Fibroblast of the aortic adventitia (primary cell): ENCODE measurements at regions not wholly inside any gene's neighbourhood (a gene's known extent, or its start where the extent isn't known, plus 50 kb on each side); places are given as distances from the start of the nearest gene placed in this dataset.
"Not testable (repeated sequence)": the region's sequence is repeated elsewhere in the genome, so short reads cannot be mapped to it uniquely, and the experiment has no call there.

Source experiments
- DNase-seq: peaks from one replicate; pipeline ENCODE4 v3.0.0-alpha.2; 2010; ENCODE audit warnings: low read depth
- H3K4me3 ChIP-seq: 2 replicates; pipeline ENCODE4 v1.5.1; 2011; ENCODE audit warnings: low read depth, mild to moderate bottlenecking, control low read depth, low read length, moderate library complexity
- TF ChIP-seq, protein P1 (sequence below): IDR thresholded peaks from 2 replicates; pipeline ENCODE4 v1.5.1; 2011; ENCODE audit warnings: mild to moderate bottlenecking, low read length, control low read depth, inconsistent platforms; ENCODE audit not compliant: insufficient read depth

- TF ChIP-seq, protein P1, sequence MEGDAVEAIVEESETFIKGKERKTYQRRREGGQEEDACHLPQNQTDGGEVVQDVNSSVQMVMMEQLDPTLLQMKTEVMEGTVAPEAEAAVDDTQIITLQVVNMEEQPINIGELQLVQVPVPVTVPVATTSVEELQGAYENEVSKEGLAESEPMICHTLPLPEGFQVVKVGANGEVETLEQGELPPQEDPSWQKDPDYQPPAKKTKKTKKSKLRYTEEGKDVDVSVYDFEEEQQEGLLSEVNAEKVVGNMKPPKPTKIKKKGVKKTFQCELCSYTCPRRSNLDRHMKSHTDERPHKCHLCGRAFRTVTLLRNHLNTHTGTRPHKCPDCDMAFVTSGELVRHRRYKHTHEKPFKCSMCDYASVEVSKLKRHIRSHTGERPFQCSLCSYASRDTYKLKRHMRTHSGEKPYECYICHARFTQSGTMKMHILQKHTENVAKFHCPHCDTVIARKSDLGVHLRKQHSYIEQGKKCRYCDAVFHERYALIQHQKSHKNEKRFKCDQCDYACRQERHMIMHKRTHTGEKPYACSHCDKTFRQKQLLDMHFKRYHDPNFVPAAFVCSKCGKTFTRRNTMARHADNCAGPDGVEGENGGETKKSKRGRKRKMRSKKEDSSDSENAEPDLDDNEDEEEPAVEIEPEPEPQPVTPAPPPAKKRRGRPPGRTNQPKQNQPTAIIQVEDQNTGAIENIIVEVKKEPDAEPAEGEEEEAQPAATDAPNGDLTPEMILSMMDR: no peak
- H3K4me3 ChIP-seq: no peak overlapping the region
- DNase-seq: no peak
These were observed 82.7 kb upstream of the NAA35 start for GRCh38 chr9:85858056-85858750.

DNA sequence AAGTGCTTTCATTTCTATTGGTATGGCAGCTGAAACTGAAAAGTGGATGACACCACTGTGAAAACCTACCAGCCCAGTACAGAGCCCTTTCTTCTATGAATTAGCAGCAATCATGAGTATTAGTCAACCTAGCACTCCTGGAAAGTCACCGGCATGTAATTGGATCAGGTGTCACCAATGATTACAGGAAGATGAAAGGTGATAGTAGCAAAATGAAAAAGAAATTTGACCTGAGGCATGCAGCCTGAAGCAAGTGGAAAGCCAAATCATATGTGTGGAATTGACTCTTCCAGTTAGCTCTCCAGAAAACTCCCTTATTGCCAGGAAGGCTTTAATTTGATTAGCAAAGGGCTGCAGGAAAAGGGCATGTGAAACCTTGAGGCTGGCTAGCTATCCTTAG, 81.2 kb upstream of the NAA35 start:
- TF ChIP-seq, protein P1: no peak
- H3K4me3 ChIP-seq: no peak overlapping the region
- no peak for DNase-seq

GRCh38 chr9:85861882-85862281, 79.1 kb upstream of the NAA35 start:
- not testable (repeated sequence) for DNase-seq, H3K4me3 ChIP-seq

- no peak overlapping the region for H3K4me3 ChIP-seq
- DNase-seq: no peak
- TF ChIP-seq, protein P1: no peak
These were observed 77.1 kb upstream of the NAA35 start for GRCh38 chr9:85863875-85864274.

DNA sequence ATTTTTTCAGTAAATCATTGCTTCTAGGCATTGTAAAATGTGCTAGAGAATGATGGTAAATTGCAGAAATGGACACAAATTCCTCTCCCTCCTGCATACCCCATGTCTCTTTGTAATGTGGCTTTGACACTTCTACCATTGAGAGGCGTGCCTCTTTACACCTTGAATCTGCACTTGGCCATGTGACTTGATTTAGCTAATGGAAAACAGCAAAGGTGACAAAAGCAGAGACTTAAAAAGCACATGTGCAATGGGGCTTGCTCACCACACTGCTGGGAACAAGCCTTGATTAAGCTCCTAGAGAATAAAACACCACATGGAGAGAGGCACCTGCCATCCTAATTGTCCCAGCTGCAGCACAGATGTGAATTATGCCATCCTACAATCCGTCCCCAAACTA, 69.9 kb upstream of the NAA35 start:
- DNase-seq: no peak
- H3K4me3 ChIP-seq: no peak overlapping the region
- TF ChIP-seq, protein P1: no peak

GRCh38 chr9:85871683-85872082, 69.3 kb upstream of the NAA35 start:
- not testable (repeated sequence) for H3K4me3 ChIP-seq, DNase-seq

- TF ChIP-seq, protein P1: no peak
These were observed 68.5 kb upstream of the NAA35 start for GRCh38 chr9:85872463-85872862.

GRCh38 chr9:85876628-85877027, 64.3 kb upstream of the NAA35 start:
- H3K4me3 ChIP-seq: no peak overlapping the region
- TF ChIP-seq, protein P1: no peak
- DNase-seq: no peak

More at GRCh38 chr9:85872463-85872862, 68.5 kb upstream of the NAA35 start:
- no peak for DNase-seq
- no peak overlapping the region for H3K4me3 ChIP-seq

GRCh38 chr9:85878872-85879597, 61.9 kb upstream of the NAA35 start:
- DNase-seq, H3K4me3 ChIP-seq: not testable (repeated sequence)

DNA sequence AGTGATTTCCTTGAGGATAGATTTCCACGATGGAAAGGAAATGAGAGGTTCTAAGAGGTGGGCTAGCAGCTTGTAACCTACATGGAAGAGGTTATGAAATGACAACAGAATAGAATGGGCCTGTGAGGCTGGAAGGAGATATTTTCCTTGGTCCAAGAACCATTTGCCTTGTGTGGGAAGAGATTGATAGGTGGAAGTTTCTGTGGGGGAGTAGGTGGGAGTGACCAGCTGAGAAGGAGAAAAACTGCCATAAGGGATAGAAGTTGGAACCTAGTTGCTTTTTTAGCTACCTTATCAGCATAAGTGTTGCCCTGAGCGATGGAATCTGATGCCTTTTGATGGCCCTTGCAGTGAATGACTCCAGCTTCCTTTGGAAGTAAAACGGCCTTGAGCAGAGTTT, 60.4 kb upstream of the NAA35 start:
- DNase-seq, H3K4me3 ChIP-seq: not testable (repeated sequence)
